IgD-negative memory B cell (primary cell): ENCODE measurements at regions not wholly inside any gene's neighbourhood (a gene's known extent, or its start where the extent isn't known, plus 50 kb on each side); places are given as distances from the start of the nearest gene placed in this dataset.
"Not testable (repeated sequence)": the region's sequence is repeated elsewhere in the genome, so short reads cannot be mapped to it uniquely, and the experiment has no call there.

Experiments used
- H3K27ac Mint-ChIP-seq, 3 donors: one replicate each; pipeline ENCODE4 v1.8.0; 2020 to 2022; ENCODE audit warnings: mild to moderate bottlenecking in 3 of 3, mixed read lengths in 3 of 3, moderate library complexity in 1 of 3
- H3K27me3 Mint-ChIP-seq: one replicate; pipeline ENCODE4 v1.8.0; 2021; ENCODE audit warnings: mixed read lengths
- H3K36me3 Mint-ChIP-seq: one replicate; pipeline ENCODE4 v1.8.0; 2020; ENCODE audit warnings: mild to moderate bottlenecking, mixed read lengths
- H3K4me1 Mint-ChIP-seq, 3 donors: one replicate each; pipeline ENCODE4 v1.8.0; 2020 to 2022; ENCODE audit warnings: mixed read lengths in 3 of 3, mild to moderate bottlenecking in 1 of 3
- H3K4me3 Mint-ChIP-seq, 4 donors: one replicate each; pipeline ENCODE4 v1.8.0; 2020 to 2022; ENCODE audit warnings: mild to moderate bottlenecking in 4 of 4, mixed read lengths in 4 of 4, moderate library complexity in 3 of 4
- H3K9me3 Mint-ChIP-seq, 3 donors: one replicate each; pipeline ENCODE4 v1.8.0; 2020 to 2021; ENCODE audit warnings: mixed read lengths in 3 of 3, mild to moderate bottlenecking in 1 of 3

DNA sequence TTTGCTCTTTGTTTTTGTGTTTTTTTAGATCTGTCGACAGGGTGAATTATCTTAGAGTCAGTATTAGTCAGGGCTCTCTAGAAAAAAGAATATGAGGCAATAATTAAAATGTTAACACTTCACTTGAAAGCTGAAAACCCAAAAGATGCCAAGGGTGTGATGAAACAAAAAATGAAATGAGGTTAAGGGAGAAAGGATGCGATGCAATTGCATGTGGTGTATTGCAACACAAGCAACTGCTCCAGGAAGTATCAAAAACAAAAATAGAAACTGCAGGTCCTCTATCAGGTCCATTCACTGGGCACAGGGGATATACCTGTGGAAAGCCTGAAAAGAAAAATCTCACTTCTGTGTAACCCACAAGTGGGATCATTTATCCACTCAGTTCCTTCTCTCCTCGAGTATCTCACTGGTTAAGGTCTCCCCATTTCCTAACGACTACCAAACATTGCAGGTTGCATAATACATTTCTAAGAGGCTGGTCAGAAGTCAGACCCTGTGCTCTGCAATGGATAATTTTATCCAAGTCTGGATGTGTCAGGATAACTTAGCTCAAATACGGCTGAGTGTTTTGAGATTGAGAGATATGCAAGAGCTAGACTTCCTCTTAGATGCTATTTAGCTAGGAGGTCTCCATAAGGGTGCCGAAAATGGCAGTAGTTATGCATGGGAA is 257.7 kb upstream of the GJE1 start:
- peaks cover 2 to 7% (median 2%) of the 10 kb centered on the region in 3 donors for H3K9me3 Mint-ChIP-seq
- H3K27ac Mint-ChIP-seq, result no peak overlapping the region
- H3K36me3 Mint-ChIP-seq, result no peaks in the 10 kb centered on the region
- no peak overlapping the region for H3K4me3 Mint-ChIP-seq
- no peaks in the 10 kb centered on the region for H3K4me1 Mint-ChIP-seq
- no peaks in the 10 kb centered on the region for H3K27me3 Mint-ChIP-seq

DNA sequence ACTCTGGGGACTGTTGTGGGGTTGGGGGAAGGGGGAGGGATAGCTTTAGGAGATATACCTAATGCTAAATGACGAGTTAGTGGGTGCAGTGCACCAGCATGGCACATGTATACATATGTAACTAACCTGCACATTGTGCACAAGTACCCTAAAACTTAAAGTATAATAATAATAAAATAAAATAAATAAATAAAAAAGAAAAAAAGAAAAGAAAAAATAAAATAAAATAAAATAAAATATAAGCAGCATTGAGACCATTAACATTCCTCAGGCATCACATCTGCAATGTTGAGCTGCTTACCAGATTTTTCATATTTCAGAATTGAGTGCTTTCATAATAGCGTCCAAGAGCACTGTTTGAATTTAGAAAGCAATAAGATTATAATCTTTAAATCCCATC is 263.2 kb upstream of the GJE1 start:
- H3K36me3 Mint-ChIP-seq, result not testable (repeated sequence)

DNA sequence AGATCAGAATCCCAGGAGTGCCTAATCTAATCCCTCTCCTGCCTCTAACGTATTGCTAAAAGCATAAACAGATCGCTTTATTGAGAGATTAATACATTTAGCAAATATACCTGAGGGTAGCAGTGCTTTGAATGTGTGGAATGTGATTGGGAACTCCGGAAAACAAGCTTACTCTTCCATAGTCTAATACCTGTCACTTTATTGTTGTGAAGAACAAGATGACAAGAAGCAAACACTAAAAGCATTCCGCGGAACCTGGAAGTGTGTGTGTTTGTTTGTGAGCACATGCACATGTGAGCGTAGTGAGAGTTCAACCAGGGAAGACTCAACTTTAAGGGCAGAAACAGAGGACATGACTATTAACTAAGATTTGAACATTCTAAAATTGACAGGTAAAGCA is 265.0 kb upstream of the GJE1 start:
- Mint-ChIP-seq H3K27ac (no peak overlapping the region), H3K4me1 (no peaks in the 10 kb centered on the region), H3K36me3 (no peaks in the 10 kb centered on the region), H3K4me3 (no peak overlapping the region), H3K27me3 (no peaks in the 10 kb centered on the region), H3K9me3 (peaks cover 2 to 19% (median 3%) of the 10 kb centered on the region in 3 donors)

More for the DNA sequence above, 263.2 kb upstream of the GJE1 start:
- H3K4me1 Mint-ChIP-seq, H3K4me3 Mint-ChIP-seq, H3K27ac Mint-ChIP-seq, H3K27me3 Mint-ChIP-seq: not testable (repeated sequence)
- H3K9me3 Mint-ChIP-seq, result peaks cover 2 to 19% (median 3%) of the 10 kb centered on the region in 3 donors

DNA sequence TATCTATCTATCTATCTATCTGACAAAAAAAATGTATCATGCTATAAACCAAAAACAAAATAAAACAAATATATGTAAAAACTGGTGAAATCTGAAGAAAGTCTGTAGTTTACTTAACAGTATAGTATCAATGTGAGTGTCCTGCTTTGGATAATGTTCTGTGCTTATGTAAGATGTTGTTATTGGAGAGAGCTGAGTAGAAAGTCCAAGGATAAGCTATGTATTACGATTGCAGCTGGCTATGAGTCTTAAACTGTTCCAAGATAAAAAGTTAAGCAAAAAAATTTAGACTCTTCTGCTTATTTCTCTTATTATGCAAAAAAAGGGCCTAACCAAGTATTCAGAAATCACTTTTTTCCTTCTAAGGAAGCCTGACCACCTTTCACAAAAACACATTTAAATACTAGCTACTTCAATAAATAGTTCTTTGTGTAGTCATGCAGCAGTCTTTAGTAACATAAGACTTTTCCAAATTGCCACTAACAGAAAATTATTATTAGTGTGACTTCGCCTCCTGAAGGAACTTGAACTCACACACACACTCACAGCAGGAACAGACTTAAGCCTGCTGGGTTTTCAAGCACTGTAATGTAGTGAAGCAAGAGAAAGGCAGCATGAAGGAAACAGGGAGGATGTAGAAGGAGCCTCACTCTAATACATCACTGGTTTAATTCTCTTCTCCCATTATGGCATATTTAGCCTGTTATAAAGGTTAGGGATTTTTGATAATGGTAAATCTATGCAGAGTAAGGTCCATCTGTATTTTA is 265.8 kb upstream of the GJE1 start:
- H3K27ac Mint-ChIP-seq, result no peak overlapping the region
- no peaks in the 10 kb centered on the region for H3K27me3 Mint-ChIP-seq
- no peaks in the 10 kb centered on the region for H3K36me3 Mint-ChIP-seq
- peaks cover 0 to 16% (median 3%) of the 10 kb centered on the region in 3 donors for H3K9me3 Mint-ChIP-seq
- no peaks in the 10 kb centered on the region for H3K4me1 Mint-ChIP-seq
- no peak overlapping the region for H3K4me3 Mint-ChIP-seq

DNA sequence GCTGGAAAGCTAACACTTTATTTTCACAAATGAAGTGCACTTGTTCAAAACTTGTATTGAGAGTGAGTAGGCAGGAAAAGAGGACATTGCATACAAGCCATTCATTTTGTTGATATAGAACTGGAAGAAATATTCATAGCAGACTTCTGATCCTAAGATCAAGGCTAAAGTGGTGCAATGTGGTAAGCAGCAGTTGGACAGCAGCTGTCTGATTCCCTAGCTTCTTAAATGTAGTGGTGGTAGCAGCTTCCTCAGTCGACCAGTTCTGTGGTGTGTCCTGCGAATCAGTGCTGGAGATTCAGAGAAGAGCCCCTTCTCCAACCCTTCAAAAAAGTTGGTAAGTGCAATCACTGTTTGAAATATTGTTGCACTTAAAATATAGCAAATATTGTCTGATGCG is 281.7 kb upstream of the GJE1 start:
- Mint-ChIP-seq H3K27ac (no peak overlapping the region), H3K36me3 (peaks cover 2% of the 10 kb centered on the region), H3K4me1 (no peaks in the 10 kb centered on the region), H3K27me3 (no peaks in the 10 kb centered on the region), H3K4me3 (no peak overlapping the region), H3K9me3 (peaks cover 0 to 2% (median 0%) of the 10 kb centered on the region in 3 donors)

DNA sequence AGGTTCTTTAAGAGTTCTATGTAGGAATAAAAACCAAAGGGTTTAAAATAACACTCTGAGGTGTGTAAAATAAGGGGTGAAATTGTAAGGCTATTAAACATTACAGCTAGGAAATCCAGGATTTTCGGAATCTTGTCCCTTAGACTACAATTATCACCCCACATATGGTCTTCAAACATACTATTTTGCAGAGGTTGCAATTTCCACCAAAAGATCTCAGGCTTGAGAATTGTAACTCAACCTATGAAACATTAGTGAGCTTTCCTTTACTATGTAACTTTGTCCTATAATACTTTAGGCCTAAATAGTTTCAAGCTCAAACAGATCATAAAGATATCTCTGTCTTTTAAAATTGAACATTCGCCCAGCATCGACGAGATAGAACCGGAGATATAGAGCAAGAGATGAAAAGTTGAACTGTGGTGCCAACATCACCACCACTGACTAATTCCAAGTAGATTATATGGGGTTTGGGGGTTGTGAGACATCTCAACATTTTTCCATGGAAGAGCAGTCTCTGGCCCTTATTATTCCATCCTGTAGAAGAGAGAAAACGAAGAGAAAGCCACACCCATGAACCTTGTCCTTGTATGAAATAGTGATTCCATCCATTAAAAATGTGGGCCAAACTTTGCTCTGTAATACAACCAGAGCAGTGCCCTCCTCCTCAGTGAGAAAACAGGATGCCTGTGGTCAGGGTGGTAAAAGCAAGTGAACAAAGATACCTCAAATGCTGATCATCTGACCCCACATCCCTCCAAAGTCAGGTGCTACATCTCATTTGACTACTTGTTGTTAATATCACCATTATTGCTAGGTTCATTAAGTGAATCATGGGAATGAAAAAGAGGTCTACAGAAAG is 284.5 kb upstream of the GJE1 start:
- Mint-ChIP-seq H3K27me3 (no peaks in the 10 kb centered on the region), H3K36me3 (peaks cover 2% of the 10 kb centered on the region), H3K27ac (no peak overlapping the region), H3K9me3 (peaks cover 0 to 4% (median 2%) of the 10 kb centered on the region in 3 donors), H3K4me3 (peak overlapping the region in 1 of 4 donors; percentile 8), H3K4me1 (no peaks in the 10 kb centered on the region)

DNA sequence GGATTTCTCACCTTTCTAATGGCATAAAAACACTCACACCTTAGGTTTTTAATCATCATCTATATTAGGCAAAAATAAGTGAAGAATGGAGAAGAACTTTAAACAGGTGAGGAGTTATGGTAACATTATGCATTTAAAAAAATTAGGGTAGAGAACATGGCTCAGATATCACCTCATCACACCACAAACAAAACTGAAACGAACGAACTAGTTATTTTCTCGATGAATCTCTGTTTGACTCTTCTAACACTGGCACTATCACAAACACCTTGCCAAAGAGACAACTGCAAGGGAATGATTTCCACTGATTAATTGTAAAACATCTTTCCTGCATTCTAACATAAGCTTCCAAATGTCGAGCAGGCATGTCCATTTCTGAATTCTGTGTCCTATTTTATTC is 286.1 kb upstream of the GJE1 start:
- Mint-ChIP-seq H3K27me3 (no peaks in the 10 kb centered on the region), H3K36me3 (peaks cover 2% of the 10 kb centered on the region), H3K4me3 (peak overlapping the region in 1 of 4 donors; percentile 22), H3K4me1 (no peaks in the 10 kb centered on the region), H3K27ac (no peak overlapping the region), H3K9me3 (peaks cover 0 to 4% (median 0%) of the 10 kb centered on the region in 3 donors)

DNA sequence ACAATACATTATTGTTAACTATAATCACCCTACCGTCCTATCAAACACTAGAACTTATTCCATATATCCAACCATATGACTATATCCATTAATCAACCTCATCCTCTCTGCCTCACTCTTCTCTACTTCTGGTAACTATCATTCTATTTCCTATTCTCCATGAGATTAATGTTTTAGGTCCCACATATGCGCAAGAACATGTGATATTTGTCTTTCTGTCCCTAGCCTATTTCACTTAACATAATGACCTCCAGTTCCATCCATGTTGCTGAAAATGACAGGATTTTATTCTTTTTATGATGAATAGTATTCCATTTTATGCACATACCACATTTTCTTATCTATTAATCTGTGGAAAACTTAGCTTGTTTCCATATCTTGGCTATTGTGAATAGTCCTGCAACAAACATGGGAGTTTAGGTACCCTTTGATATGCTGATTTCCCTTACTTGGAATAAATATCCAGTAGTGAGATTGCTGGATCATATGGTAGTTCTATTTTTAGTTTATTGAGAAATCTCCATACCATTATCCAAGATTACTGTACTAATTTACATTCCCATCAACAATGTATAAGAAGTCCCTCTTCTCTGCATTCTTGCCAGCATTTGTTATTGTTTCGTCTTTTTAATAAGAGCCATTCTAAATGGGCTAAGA is 289.4 kb upstream of the GJE1 start:
- no peaks in the 10 kb centered on the region for H3K36me3 Mint-ChIP-seq
- no peaks in the 10 kb centered on the region for H3K27me3 Mint-ChIP-seq
- no peak overlapping the region for H3K27ac Mint-ChIP-seq
- peaks cover 0 to 4% (median 0%) of the 10 kb centered on the region in 3 donors for H3K9me3 Mint-ChIP-seq
- no peak overlapping the region for H3K4me3 Mint-ChIP-seq
- no peaks in the 10 kb centered on the region for H3K4me1 Mint-ChIP-seq

DNA sequence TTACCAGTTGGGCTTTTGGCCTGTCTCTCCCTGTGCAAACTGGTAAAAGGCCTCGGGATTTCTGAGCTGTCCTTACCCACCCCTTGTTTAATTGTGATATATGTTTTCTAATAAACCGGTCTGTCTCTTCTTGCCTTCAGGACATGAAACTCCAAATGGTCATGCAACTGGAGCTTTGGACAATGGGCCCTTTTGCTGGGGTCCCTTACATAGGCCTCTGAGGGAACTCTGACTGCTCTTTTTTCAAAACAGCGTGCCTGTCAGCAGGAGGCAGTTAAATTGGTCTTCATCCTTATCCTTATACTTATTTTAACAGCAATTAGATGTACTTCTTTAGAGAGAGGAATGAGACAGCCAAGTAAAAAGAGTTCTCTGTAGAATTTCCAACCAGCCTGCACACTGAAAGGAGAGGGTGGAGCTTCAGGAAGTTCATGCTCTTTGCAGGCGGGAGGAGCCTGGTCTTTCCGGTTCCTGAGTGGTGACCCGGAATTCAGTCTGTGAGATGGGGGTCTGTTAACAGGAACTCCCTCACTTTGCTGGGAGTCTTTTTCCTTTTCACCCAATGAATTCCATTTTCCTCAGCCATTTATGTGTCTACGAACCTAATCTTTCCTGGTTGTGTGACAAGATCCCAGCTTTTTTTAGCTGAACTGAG is 299.6 kb upstream of the GJE1 start:
- Mint-ChIP-seq H3K4me3 (no peak overlapping the region), H3K27me3 (peaks cover under 1% of the 10 kb centered on the region), H3K27ac (no peak overlapping the region), H3K9me3 (peaks cover 0 to 4% (median 3%) of the 10 kb centered on the region in 3 donors), H3K4me1 (no peaks in the 10 kb centered on the region), H3K36me3 (no peaks in the 10 kb centered on the region)

DNA sequence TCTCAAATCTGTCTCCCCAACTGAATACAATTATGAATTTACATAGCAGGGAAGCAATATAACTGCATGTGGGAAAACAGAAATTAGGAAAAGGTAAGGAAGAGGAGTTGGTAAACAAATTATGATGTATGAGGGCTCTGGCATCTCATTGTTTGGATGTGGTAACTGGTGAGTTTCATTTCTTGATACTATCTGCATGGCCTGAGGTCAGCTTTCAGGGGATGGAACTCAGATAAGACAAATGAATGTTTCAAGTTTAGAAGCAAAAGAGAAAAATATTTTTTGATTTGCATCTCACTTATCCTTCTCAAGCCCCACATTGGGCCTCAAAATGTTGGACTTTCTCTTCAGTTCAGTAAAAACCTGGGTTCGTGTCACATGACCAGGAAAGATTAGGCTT is 302.2 kb upstream of the GJE1 start:
- Mint-ChIP-seq H3K27me3 (peaks cover 1% of the 10 kb centered on the region), H3K4me3 (no peak overlapping the region), H3K4me1 (no peaks in the 10 kb centered on the region), H3K9me3 (peaks cover 0 to 4% (median 0%) of the 10 kb centered on the region in 3 donors), H3K36me3 (no peaks in the 10 kb centered on the region), H3K27ac (no peak overlapping the region)

DNA sequence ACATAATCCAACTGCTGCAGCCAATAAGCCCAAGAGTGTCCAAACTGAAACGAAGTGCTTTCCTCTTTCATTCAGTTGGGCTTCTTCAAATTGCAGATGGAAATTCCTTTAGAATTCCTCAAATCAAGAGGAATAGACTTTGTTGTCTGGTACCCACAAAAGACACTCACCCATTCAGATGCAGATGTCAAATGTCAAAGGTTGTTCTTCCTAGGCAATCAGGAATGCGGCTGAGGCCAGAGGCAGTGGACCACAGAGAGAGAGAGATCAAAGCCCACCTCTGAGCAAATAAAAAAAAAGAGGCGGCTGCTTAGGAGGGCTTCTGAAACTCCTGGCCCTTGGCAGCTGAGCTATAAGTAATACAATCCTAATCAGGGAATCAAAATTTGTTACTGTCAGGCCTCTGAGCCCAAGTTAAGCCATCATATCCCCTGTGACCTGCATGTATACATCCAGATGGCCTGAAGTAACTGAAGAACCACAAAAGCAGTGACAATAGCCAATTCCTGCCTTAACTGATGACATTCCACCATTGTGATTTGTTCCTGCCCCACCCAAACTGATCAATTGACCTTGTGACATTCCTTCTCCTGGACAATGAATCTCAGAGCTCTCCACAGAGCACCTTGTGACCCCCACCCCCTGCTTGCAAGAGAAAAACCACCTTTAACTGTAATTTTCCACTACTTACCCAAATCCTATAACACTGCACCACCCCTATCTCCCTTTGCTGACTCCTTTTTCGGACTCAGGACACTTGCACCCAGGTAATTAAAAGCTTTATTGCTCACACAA is 303.0 kb upstream of the GJE1 start:
- H3K27ac Mint-ChIP-seq, result no peak overlapping the region
- peaks cover 0 to 4% (median 0%) of the 10 kb centered on the region in 3 donors for H3K9me3 Mint-ChIP-seq
- no peak overlapping the region for H3K4me3 Mint-ChIP-seq
- H3K4me1 Mint-ChIP-seq, result no peaks in the 10 kb centered on the region
- H3K27me3 Mint-ChIP-seq, result peaks cover 1% of the 10 kb centered on the region
- no peaks in the 10 kb centered on the region for H3K36me3 Mint-ChIP-seq

DNA sequence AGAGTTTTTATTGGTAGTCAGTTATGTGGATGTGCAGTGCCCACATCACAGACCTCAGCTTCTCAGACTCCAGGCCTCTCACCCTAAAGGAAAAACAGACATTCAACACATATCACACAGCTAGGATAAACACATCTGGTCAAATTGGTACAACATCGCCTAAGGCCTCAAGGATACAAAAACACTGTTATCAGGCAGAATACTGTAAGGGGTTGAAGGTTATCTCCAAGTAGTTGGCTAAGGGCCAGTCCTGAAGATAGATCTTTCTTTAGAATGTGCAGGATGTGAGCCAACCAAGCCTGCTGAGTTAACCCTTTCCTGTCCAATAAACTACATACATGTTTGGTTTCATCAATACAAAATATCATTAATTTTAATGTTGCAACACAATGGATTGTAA is 308.4 kb upstream of the GJE1 start:
- Mint-ChIP-seq H3K4me1 (no peaks in the 10 kb centered on the region), H3K9me3 (peaks cover 0 to 3% (median 0%) of the 10 kb centered on the region in 3 donors)

DNA sequence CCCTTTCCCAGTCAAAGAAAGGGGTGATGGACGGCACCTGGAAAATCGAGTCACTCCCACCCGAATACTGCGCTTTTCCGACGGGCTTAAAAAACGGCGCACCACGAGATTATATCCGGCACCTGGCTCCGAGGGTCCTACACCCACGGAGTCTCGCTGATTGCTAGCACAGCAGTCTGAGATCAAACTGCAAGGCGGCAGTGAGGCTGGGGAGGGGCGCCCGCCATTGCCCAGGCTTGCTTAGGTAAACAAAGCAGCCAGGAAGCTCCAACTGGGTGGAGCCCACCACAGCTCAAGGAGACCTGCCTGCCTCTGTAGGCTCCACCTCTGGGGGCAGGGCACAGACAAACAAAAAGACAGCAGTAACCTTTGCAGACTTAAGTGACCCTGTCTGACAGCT is 317.7 kb upstream of the GJE1 start:
- not testable (repeated sequence) for H3K36me3 Mint-ChIP-seq, H3K27me3 Mint-ChIP-seq, H3K4me3 Mint-ChIP-seq, H3K4me1 Mint-ChIP-seq, H3K27ac Mint-ChIP-seq, H3K9me3 Mint-ChIP-seq

More for the DNA sequence above, 308.4 kb upstream of the GJE1 start:
- Mint-ChIP-seq H3K4me3 (no peak overlapping the region), H3K27me3 (peaks cover 1% of the 10 kb centered on the region), H3K27ac (no peak overlapping the region), H3K36me3 (peaks cover 5% of the 10 kb centered on the region)

DNA sequence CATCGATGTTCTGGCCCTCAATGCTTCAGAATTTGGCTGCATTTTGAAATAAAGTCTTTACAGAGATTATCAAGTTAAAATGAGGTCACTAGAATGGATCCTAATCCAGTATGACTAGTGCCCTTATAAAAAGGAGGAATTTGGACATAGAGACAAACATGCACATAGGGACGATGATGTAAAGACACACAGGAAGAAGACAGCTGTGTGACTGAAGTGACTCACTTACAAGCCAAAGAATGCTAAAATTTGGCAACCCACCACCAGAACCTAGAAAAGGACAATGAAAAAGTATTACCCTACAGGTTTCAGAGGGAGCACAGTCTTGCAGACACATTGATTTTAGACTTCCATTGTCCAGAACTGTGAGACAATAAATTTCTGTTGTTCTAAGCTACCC is 322.8 kb upstream of the GJE1 start:
- Mint-ChIP-seq H3K4me3 (no peak overlapping the region), H3K36me3 (no peaks in the 10 kb centered on the region), H3K4me1 (no peaks in the 10 kb centered on the region), H3K27ac (no peak overlapping the region), H3K9me3 (peaks cover 0 to 1% (median 0%) of the 10 kb centered on the region in 3 donors), H3K27me3 (no peaks in the 10 kb centered on the region)
